Loucy (cell line): ENCODE measurements at regions not wholly inside any gene's neighbourhood (a gene's known extent, or its start where the extent isn't known, plus 50 kb on each side); places are given as distances from the start of the nearest gene placed in this dataset.

Source experiments
- EZH2phosphoT487 ChIP-seq: fragments of 200-600 bp; IDR thresholded peaks from 2 replicates; pipeline ENCODE4 v1.6.1; 2018; ENCODE audit warnings: antibody characterized with exemption, mild to moderate bottlenecking, moderate library complexity, borderline replicate concordance
- TF ChIP-seq, protein P1 (sequence below): fragments of 200-600 bp; sonication (generic); conservative IDR thresholded peaks from 2 replicates; pipeline ENCODE4 v1.5.1; 2014; ENCODE audit warnings: mild to moderate bottlenecking, antibody characterized with exemption, low read length

GRCh38 chr5:14008819-14009311 is 64.4 kb upstream of the DNAH5 start:
- TF ChIP-seq, protein P1, sequence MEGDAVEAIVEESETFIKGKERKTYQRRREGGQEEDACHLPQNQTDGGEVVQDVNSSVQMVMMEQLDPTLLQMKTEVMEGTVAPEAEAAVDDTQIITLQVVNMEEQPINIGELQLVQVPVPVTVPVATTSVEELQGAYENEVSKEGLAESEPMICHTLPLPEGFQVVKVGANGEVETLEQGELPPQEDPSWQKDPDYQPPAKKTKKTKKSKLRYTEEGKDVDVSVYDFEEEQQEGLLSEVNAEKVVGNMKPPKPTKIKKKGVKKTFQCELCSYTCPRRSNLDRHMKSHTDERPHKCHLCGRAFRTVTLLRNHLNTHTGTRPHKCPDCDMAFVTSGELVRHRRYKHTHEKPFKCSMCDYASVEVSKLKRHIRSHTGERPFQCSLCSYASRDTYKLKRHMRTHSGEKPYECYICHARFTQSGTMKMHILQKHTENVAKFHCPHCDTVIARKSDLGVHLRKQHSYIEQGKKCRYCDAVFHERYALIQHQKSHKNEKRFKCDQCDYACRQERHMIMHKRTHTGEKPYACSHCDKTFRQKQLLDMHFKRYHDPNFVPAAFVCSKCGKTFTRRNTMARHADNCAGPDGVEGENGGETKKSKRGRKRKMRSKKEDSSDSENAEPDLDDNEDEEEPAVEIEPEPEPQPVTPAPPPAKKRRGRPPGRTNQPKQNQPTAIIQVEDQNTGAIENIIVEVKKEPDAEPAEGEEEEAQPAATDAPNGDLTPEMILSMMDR, result no peak
- no peak for TF ChIP-seq EZH2phosphoT487
